Gastroesophageal sphincter (tissue), 3 donors: ENCODE measurements at regions not wholly inside any gene's neighbourhood (a gene's known extent, or its start where the extent isn't known, plus 50 kb on each side); places are given as distances from the start of the nearest gene placed in this dataset.

Experiments
- POLR2A ChIP-seq, 2 donors: fragments of 450-650 bp; IDR thresholded peaks; one replicate each; pipeline ENCODE4 v1.6.1; 2017; ENCODE audit warnings: antibody characterized with exemption in 2 of 2, mild to moderate bottlenecking in 2 of 2, moderate library complexity in 1 of 2
- TF ChIP-seq, protein P1 (sequence below), 4 experiments: fragments of 200-600 bp in 2 of 4; fragments of 450-650 bp in 2 of 4; sonication (generic) in 1 of 4; IDR thresholded peaks; one replicate each; pipeline ENCODE4 v1.5.1; 2017 to 2019; ENCODE audit warnings: antibody characterized with exemption in 4 of 4, mild to moderate bottlenecking in 2 of 4, moderate library complexity in 2 of 4

DNA sequence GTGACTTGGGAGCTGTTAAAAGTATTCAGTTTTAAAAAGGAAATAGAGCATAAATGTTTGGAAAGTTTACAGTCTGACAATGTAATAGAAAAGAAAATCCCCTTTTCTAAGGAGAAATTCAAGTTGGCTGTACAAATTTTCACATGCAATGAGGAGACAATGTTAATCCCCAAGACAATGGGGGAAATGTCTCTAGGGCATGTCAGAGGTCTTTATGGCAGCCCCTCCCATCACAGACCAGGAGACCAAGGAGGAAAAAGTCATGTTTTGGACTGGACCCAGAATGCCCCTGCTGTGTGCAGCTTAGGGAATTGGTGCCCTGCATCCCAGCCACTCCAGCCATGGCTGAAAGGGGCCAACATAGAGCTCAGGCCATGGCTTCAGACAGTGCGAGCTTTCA lies 831.1 kb upstream of the ADGRL3 start:
- TF ChIP-seq, protein P1, sequence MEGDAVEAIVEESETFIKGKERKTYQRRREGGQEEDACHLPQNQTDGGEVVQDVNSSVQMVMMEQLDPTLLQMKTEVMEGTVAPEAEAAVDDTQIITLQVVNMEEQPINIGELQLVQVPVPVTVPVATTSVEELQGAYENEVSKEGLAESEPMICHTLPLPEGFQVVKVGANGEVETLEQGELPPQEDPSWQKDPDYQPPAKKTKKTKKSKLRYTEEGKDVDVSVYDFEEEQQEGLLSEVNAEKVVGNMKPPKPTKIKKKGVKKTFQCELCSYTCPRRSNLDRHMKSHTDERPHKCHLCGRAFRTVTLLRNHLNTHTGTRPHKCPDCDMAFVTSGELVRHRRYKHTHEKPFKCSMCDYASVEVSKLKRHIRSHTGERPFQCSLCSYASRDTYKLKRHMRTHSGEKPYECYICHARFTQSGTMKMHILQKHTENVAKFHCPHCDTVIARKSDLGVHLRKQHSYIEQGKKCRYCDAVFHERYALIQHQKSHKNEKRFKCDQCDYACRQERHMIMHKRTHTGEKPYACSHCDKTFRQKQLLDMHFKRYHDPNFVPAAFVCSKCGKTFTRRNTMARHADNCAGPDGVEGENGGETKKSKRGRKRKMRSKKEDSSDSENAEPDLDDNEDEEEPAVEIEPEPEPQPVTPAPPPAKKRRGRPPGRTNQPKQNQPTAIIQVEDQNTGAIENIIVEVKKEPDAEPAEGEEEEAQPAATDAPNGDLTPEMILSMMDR (IDR thresholded peaks at IDR 0.05) = no peak
- TF ChIP-seq POLR2A (IDR thresholded peaks at IDR 0.05) = no peak
